MM.1S (cell line): ENCODE measurements at regions not wholly inside any gene's neighbourhood (a gene's known extent, or its start where the extent isn't known, plus 50 kb on each side); places are given as distances from the start of the nearest gene placed in this dataset.

Experiments used
- DNase-seq: peaks from one replicate; pipeline ENCODE4 v3.0.0-alpha.2; 2015
- H2AFZ ChIP-seq: fragments of 300-600 bp; sonication (generic); 2 replicates; pipeline ENCODE4 v1.6.0; 2016; ENCODE audit warnings: antibody characterized with exemption, low read length
- H3F3A ChIP-seq: fragments of 300-600 bp; sonication (generic); 2 replicates; pipeline ENCODE4 v1.6.1; 2016; ENCODE audit warnings: mild to moderate bottlenecking, antibody characterized with exemption, low read length, moderate library complexity, mixed read lengths; ENCODE audit not compliant: insufficient read depth
- H3K27ac ChIP-seq: fragments of 300-600 bp; sonication (generic); 2 replicates; pipeline ENCODE4 v1.5.1; 2016; ENCODE audit warnings: mild to moderate bottlenecking, low read length
- H3K27me3 ChIP-seq: fragments of 300-600 bp; sonication (generic); replicated peaks from 2 replicates; pipeline ENCODE4 v1.6.0; 2016; ENCODE audit warnings: low read length; ENCODE audit not compliant: insufficient read depth
- H3K36me3 ChIP-seq: fragments of 300-600 bp; sonication (generic); replicated peaks from 2 replicates; pipeline ENCODE4 v1.6.1; 2016; ENCODE audit warnings: mild to moderate bottlenecking, low read length, mixed read lengths; ENCODE audit not compliant: insufficient read depth
- H3K4me1 ChIP-seq: fragments of 300-600 bp; sonication (generic); 2 replicates; pipeline ENCODE4 v1.6.1; 2016; ENCODE audit warnings: low read length, mixed read lengths
- H3K4me2 ChIP-seq: fragments of 300-600 bp; sonication (generic); 2 replicates; pipeline ENCODE4 v1.6.0; 2016; ENCODE audit warnings: low read depth, low read length
- H3K4me3 ChIP-seq: fragments of 300-600 bp; sonication (generic); 2 replicates; pipeline ENCODE4 v1.5.1; 2016; ENCODE audit warnings: low read length, mixed read lengths
- H3K79me2 ChIP-seq: fragments of 300-600 bp; sonication (generic); 2 replicates; pipeline ENCODE4 v1.6.1; 2016; ENCODE audit warnings: mixed run types, low read length, mixed read lengths
- H3K9ac ChIP-seq: fragments of 300-600 bp; sonication (generic); 2 replicates; pipeline ENCODE4 v1.6.1; 2016; ENCODE audit warnings: low read length, mixed read lengths
- H3K9me2 ChIP-seq: fragments of 300-600 bp; sonication (generic); replicated peaks from 2 replicates; pipeline ENCODE4 v1.6.1; 2016; ENCODE audit warnings: mild to moderate bottlenecking, low read length, mixed read lengths; ENCODE audit not compliant: insufficient read depth
- H3K9me3 ChIP-seq: fragments of 300-600 bp; sonication (generic); replicated peaks from 2 replicates; pipeline ENCODE4 v1.6.1; 2016; ENCODE audit warnings: mild to moderate bottlenecking, low read length, mixed read lengths; ENCODE audit not compliant: insufficient read depth
- H4K20me1 ChIP-seq: fragments of 300-600 bp; sonication (generic); 2 replicates; pipeline ENCODE4 v1.6.1; 2016; ENCODE audit warnings: mild to moderate bottlenecking, low read length, moderate library complexity, mixed read lengths; ENCODE audit not compliant: insufficient read depth
- EZH2 ChIP-seq: fragments of 300-600 bp; sonication (generic); optimal IDR thresholded peaks from 2 replicates; pipeline ENCODE3; 2017; ENCODE audit warnings: low read depth, mild to moderate bottlenecking, antibody characterized with exemption, low read length, mixed read lengths
- EZH2phosphoT487 ChIP-seq: fragments of 300-600 bp; sonication (generic); IDR thresholded peaks from 2 replicates; pipeline ENCODE4 v1.6.1; 2018; ENCODE audit warnings: antibody characterized with exemption, low read length
- TF ChIP-seq, protein P1 (sequence below): fragments of 300-600 bp; sonication (generic); IDR thresholded peaks from 2 replicates; pipeline ENCODE4 v1.5.1; 2016; ENCODE audit warnings: antibody characterized with exemption, low read length, mixed read lengths

DNA sequence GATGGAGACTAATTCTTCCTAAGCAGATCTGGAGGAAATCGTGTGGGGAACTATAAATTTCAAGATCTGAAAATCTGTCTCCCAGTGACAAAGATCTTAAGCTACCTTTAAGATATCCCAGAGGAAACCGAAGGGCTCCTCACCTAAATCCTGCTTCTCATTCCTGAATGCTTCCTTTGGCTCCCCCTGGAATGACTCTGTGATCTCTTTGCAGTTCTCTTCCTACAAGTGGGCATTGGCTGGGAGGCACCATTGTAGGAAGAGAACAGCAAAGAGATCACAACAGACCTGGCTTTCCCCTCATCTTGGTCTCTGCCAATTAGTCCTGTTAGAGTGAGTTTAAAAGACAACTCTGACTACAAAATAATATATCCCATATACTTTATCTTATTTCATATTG, 70.0 kb upstream of the KCNH7 start:
- Histone ChIP-seq H3K9ac (no peak overlapping the region), H3K4me2 (no peak overlapping the region), H3K27ac (no peak overlapping the region), H3K27me3 (no peaks in the 10 kb centered on the region), H3K9me2 (no peaks in the 10 kb centered on the region; the same call in 1 of the 2 replicates), H3F3A (no peaks in the 10 kb centered on the region), H4K20me1 (no peaks in the 10 kb centered on the region), H3K9me3 (no peaks in the 10 kb centered on the region), H3K36me3 (no peaks in the 10 kb centered on the region), H3K4me1 (no peaks in the 10 kb centered on the region), H3K79me2 (no peaks in the 10 kb centered on the region), H2AFZ (no peak overlapping the region), H3K4me3 (no peak overlapping the region)
- TF ChIP-seq EZH2phosphoT487 (no peak), EZH2 (no peak)
- TF ChIP-seq, protein P1, sequence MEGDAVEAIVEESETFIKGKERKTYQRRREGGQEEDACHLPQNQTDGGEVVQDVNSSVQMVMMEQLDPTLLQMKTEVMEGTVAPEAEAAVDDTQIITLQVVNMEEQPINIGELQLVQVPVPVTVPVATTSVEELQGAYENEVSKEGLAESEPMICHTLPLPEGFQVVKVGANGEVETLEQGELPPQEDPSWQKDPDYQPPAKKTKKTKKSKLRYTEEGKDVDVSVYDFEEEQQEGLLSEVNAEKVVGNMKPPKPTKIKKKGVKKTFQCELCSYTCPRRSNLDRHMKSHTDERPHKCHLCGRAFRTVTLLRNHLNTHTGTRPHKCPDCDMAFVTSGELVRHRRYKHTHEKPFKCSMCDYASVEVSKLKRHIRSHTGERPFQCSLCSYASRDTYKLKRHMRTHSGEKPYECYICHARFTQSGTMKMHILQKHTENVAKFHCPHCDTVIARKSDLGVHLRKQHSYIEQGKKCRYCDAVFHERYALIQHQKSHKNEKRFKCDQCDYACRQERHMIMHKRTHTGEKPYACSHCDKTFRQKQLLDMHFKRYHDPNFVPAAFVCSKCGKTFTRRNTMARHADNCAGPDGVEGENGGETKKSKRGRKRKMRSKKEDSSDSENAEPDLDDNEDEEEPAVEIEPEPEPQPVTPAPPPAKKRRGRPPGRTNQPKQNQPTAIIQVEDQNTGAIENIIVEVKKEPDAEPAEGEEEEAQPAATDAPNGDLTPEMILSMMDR: no peak
- DNase-seq: no peak

DNA sequence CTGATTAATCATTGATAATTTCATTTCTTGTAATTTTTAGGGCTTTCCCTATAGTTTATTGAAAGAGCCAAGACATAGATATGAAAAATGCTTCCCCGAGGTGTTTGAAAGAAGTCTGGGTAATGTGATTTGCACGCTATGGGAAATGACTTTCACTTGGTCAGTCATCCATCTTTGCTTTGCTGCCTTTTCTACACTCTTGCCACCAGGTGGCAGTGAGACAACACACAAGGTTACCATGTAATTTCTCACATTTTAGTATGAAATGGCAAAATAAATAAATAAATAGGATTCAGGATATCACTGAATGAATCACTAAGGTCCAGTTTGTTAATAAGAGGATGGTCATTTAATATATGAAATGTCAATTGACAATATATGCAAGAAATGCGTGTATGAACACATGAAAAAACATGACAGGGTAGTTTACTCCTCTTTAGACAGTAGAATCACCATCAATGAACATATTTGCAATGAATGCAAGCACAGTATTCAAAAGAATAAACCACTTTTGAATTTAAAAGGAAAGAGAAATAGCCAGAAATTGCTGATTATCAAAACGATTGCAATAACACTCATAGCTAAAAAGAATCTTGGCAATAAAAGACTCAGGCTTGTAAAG, 52.2 kb upstream of the KCNH7 start:
- no peak overlapping the region for H3K9ac ChIP-seq
- H3K36me3 ChIP-seq: no peaks in the 10 kb centered on the region
- no peak overlapping the region for H3K4me3 ChIP-seq
- no peak for TF ChIP-seq EZH2
- TF ChIP-seq, protein P1: peak; percentile 92
- H3K9me3 ChIP-seq: no peaks in the 10 kb centered on the region
- H3F3A ChIP-seq: no peaks in the 10 kb centered on the region
- H3K79me2 ChIP-seq: no peaks in the 10 kb centered on the region
- no peaks in the 10 kb centered on the region for H4K20me1 ChIP-seq
- peak overlapping the region; percentile 19; the same call in 1 of the 2 replicates for H2AFZ ChIP-seq
- peak; percentile 65 for DNase-seq
- H3K4me1 ChIP-seq: 0 out of 2 replicates have a peak, but pooled peaks cover 7% of the 10 kb centered on the region
- peak overlapping the region; percentile 22; the same call in 1 of the 2 replicates for H3K4me2 ChIP-seq
- H3K27me3 ChIP-seq: no peaks in the 10 kb centered on the region
- H3K9me2 ChIP-seq: no peaks in the 10 kb centered on the region
- H3K27ac ChIP-seq: no peak overlapping the region

DNA sequence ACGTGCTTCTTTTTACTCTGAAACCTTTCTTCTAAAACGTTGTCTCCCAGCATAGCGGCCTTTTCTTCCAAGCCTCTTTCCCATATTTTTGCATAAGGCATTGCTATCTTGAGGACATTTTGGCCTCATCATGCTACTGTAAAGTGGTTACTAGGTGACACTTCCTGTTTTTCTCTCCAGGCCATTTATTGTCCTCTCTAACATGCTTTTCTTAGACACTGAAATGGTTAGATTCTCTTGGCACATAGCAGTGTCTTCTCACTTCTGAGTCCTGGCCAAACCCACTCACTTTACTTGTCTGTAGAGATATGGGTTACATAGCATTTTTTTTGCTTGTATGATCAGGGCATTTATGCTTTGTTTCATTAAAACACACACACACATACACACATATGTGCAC, 50.1 kb upstream of the KCNH7 start:
- no peak overlapping the region for H3K9ac ChIP-seq
- H4K20me1 ChIP-seq: no peaks in the 10 kb centered on the region
- H3K27me3 ChIP-seq: no peaks in the 10 kb centered on the region
- H3K9me2 ChIP-seq: no peaks in the 10 kb centered on the region
- no peaks in the 10 kb centered on the region for H3K36me3 ChIP-seq
- no peaks in the 10 kb centered on the region for H3K9me3 ChIP-seq
- H3K79me2 ChIP-seq: no peaks in the 10 kb centered on the region
- TF ChIP-seq EZH2: no peak
- no peak for TF ChIP-seq EZH2phosphoT487
- TF ChIP-seq, protein P1: no peak
- no peak overlapping the region for H3K4me3 ChIP-seq
- DNase-seq: peak; percentile 28
- 0 out of 2 replicates have a peak, but pooled peaks cover 7% of the 10 kb centered on the region for H3K4me1 ChIP-seq
- H3K4me2 ChIP-seq: no peak overlapping the region
- no peak overlapping the region for H3K27ac ChIP-seq
- no peaks in the 10 kb centered on the region for H3F3A ChIP-seq
- H2AFZ ChIP-seq: no peak overlapping the region
